Activated effector memory CD4-positive, alpha-beta T cell treated with Interleukin-2 at 50 U/mL for 16 hours (primary cell): ENCODE measurements at regions not wholly inside any gene's neighbourhood (a gene's known extent, or its start where the extent isn't known, plus 50 kb on each side); places are given as distances from the start of the nearest gene placed in this dataset.
"Not testable (repeated sequence)": the region's sequence is repeated elsewhere in the genome, so short reads cannot be mapped to it uniquely, and the experiment has no call there.

Experiments
- DNase-seq: peaks from one replicate; pipeline ENCODE4 v3.0.0-alpha.2; 2020

- DNase-seq: no peak
Observed at GRCh38 chr13:33634546-33634982, 183.4 kb upstream of the RFC3 start.

GRCh38 chr13:33636243-33636642 lies 181.7 kb upstream of the RFC3 start:
- no peak for DNase-seq

GRCh38 chr13:33636955-33637670 lies 180.8 kb upstream of the RFC3 start:
- DNase-seq: no peak

GRCh38 chr13:33637978-33638743 lies 179.8 kb upstream of the RFC3 start:
- no peak for DNase-seq

- DNase-seq: no peak
Observed at GRCh38 chr13:33639158-33639557, 178.8 kb upstream of the RFC3 start.

- DNase-seq: no peak
Observed at GRCh38 chr13:33639626-33640080, 178.3 kb upstream of the RFC3 start.

- no peak for DNase-seq
Observed at GRCh38 chr13:33640832-33641231, 177.1 kb upstream of the RFC3 start.

GRCh38 chr13:33642374-33643065 lies 175.4 kb upstream of the RFC3 start:
- no peak for DNase-seq

- no peak for DNase-seq
Observed at GRCh38 chr13:33644581-33645543, 173.1 kb upstream of the RFC3 start.

GRCh38 chr13:33645591-33646554 lies 172.1 kb upstream of the RFC3 start:
- DNase-seq: no peak

- no peak for DNase-seq
Observed at GRCh38 chr13:33649212-33649878, 168.6 kb upstream of the RFC3 start.

- DNase-seq: no peak
Observed at GRCh38 chr13:33651766-33652165, 166.2 kb upstream of the RFC3 start.

- DNase-seq: no peak
Observed at GRCh38 chr13:33657274-33657673, 160.7 kb upstream of the RFC3 start.

- no peak for DNase-seq
Observed at GRCh38 chr13:33659466-33659865, 158.5 kb upstream of the RFC3 start.

- no peak for DNase-seq
Observed at GRCh38 chr13:33659894-33660293, 158.1 kb upstream of the RFC3 start.

- no peak for DNase-seq
Observed at GRCh38 chr13:33662392-33662791, 155.6 kb upstream of the RFC3 start.

- DNase-seq: no peak
Observed at GRCh38 chr13:33665626-33666175, 152.2 kb upstream of the RFC3 start.

- no peak for DNase-seq
Observed at GRCh38 chr13:33671560-33671959, 146.4 kb upstream of the RFC3 start.

GRCh38 chr13:33672022-33672421 lies 145.9 kb upstream of the RFC3 start:
- not testable (repeated sequence) for DNase-seq
